Hematopoietic multipotent progenitor cell treated with erythropoietin and hydrocortisone succinate and interleukin-3 and kit ligand, for 4 days (in vitro differentiated cells): ENCODE measurements at regions not wholly inside any gene's neighbourhood (a gene's known extent, or its start where the extent isn't known, plus 50 kb on each side); places are given as distances from the start of the nearest gene placed in this dataset.
"Not testable (repeated sequence)": the region's sequence is repeated elsewhere in the genome, so short reads cannot be mapped to it uniquely, and the experiment has no call there.

ENCODE experiments used
- DNase-seq: peaks from one replicate; pipeline ENCODE4 v3.0.0-alpha.2; 2015

GRCh38 chr9:38342532-38342931, 50.0 kb upstream of the ALDH1B1 start:
- no peak for DNase-seq

GRCh38 chr9:38342096-38342495, 50.4 kb upstream of the ALDH1B1 start:
- DNase-seq = no peak

- DNase-seq = no peak
Measured at GRCh38 chr9:38339496-38339895, 53.0 kb upstream of the ALDH1B1 start.

- peak; percentile 42 for DNase-seq
Measured at GRCh38 chr9:38339087-38339486, 53.4 kb upstream of the ALDH1B1 start.

- no peak for DNase-seq
Measured at GRCh38 chr9:38338342-38339018, 54.0 kb upstream of the ALDH1B1 start.

GRCh38 chr9:38337706-38338264, 54.7 kb upstream of the ALDH1B1 start:
- no peak for DNase-seq

- no peak for DNase-seq
Measured at GRCh38 chr9:38337181-38337580, 55.3 kb upstream of the ALDH1B1 start.

GRCh38 chr9:38336341-38336740, 56.2 kb upstream of the ALDH1B1 start:
- DNase-seq = no peak

- no peak for DNase-seq
Measured at GRCh38 chr9:38335686-38336085, 56.8 kb upstream of the ALDH1B1 start.

- peak; percentile 22 for DNase-seq
Measured at GRCh38 chr9:38334234-38334633, 58.3 kb upstream of the ALDH1B1 start.

GRCh38 chr9:38333047-38333446, 59.5 kb upstream of the ALDH1B1 start:
- DNase-seq = no peak

GRCh38 chr9:38332625-38333024, 59.9 kb upstream of the ALDH1B1 start:
- DNase-seq = no peak

- DNase-seq = no peak
Measured at GRCh38 chr9:38331141-38331540, 61.4 kb upstream of the ALDH1B1 start.

- DNase-seq = no peak
Measured at GRCh38 chr9:38329968-38330367, 62.5 kb upstream of the ALDH1B1 start.

GRCh38 chr9:38328765-38329164, 63.7 kb upstream of the ALDH1B1 start:
- no peak for DNase-seq

GRCh38 chr9:38326122-38326521, 66.4 kb upstream of the ALDH1B1 start:
- DNase-seq = no peak

- not testable (repeated sequence) for DNase-seq
Measured at GRCh38 chr9:38324213-38324612, 68.3 kb upstream of the ALDH1B1 start.

- DNase-seq = no peak
Measured at GRCh38 chr9:38322937-38323336, 69.6 kb upstream of the ALDH1B1 start.

GRCh38 chr9:38319496-38320173, 72.9 kb upstream of the ALDH1B1 start:
- no peak for DNase-seq

- no peak for DNase-seq
Measured at GRCh38 chr9:38318759-38319495, 73.6 kb upstream of the ALDH1B1 start.

GRCh38 chr9:38316166-38316780, 76.2 kb upstream of the ALDH1B1 start:
- DNase-seq = no peak

- no peak for DNase-seq
Measured at GRCh38 chr9:38315085-38315595, 77.4 kb upstream of the ALDH1B1 start.

- DNase-seq = no peak
Measured at GRCh38 chr9:38313421-38313820, 79.1 kb upstream of the ALDH1B1 start.
